HG03064 (cell line): ENCODE measurements at regions not wholly inside any gene's neighbourhood (a gene's known extent, or its start where the extent isn't known, plus 50 kb on each side); places are given as distances from the start of the nearest gene placed in this dataset.

ENCODE experiments used
- ATAC-seq: cut with Tn5 transposase; IDR thresholded peaks from one replicate; pipeline ENCODE4 v1.9.1; 2021; ENCODE audit warnings: low read depth; ENCODE audit not compliant: unreplicated experiment

- no peak for ATAC-seq
Observed at GRCh38 chr5:2256691-2257280, 374.1 kb upstream of the IRX4 start.

GRCh38 chr5:2255915-2256690 is 373.4 kb upstream of the IRX4 start:
- no peak for ATAC-seq

- no peak for ATAC-seq
Observed at GRCh38 chr5:2254880-2255750, 372.4 kb upstream of the IRX4 start.

- ATAC-seq = no peak
Observed at GRCh38 chr5:2254406-2254805, 371.7 kb upstream of the IRX4 start.

GRCh38 chr5:2253040-2253975 is 370.6 kb upstream of the IRX4 start:
- no peak for ATAC-seq

GRCh38 chr5:2251751-2252150 is 369.0 kb upstream of the IRX4 start:
- ATAC-seq = no peak

- no peak for ATAC-seq
Observed at GRCh38 chr5:2251298-2251697, 368.6 kb upstream of the IRX4 start.

- ATAC-seq = no peak
Observed at GRCh38 chr5:2250365-2250950, 367.7 kb upstream of the IRX4 start.

- no peak for ATAC-seq
Observed at GRCh38 chr5:2249442-2249841, 366.7 kb upstream of the IRX4 start.

- no peak for ATAC-seq
Observed at GRCh38 chr5:2249026-2249425, 366.3 kb upstream of the IRX4 start.

GRCh38 chr5:2242539-2242938 is 359.8 kb upstream of the IRX4 start:
- ATAC-seq = no peak

GRCh38 chr5:2241842-2242241 is 359.1 kb upstream of the IRX4 start:
- ATAC-seq = no peak

GRCh38 chr5:2240118-2240904 is 357.6 kb upstream of the IRX4 start:
- no peak for ATAC-seq

GRCh38 chr5:2239201-2239910 is 356.6 kb upstream of the IRX4 start:
- no peak for ATAC-seq

- no peak for ATAC-seq
Observed at GRCh38 chr5:2238732-2239131, 356.0 kb upstream of the IRX4 start.

- ATAC-seq = no peak
Observed at GRCh38 chr5:2227433-2227832, 344.7 kb upstream of the IRX4 start.

GRCh38 chr5:2224689-2225088 is 342.0 kb upstream of the IRX4 start:
- ATAC-seq = no peak

GRCh38 chr5:2223303-2223702 is 340.6 kb upstream of the IRX4 start:
- ATAC-seq = no peak
